Cardiac fibroblast (primary cell): ENCODE measurements at regions not wholly inside any gene's neighbourhood (a gene's known extent, or its start where the extent isn't known, plus 50 kb on each side); places are given as distances from the start of the nearest gene placed in this dataset.
A peak's percentile ranks its signal among the peaks of the same experiment; 100 is the strongest.

Source experiments
- DNase-seq, 2 donors: peaks; one replicate each; pipeline versions ENCODE4 v3.0.0 to v3.0.0-alpha.2; 2010; ENCODE audit warnings: low read depth in 2 of 2
- H3K4me3 ChIP-seq, 2 donors: replicated peaks in 1 of 2; 1 replicate in 1 of 2; 2 replicates in 1 of 2; pipeline ENCODE4 v1.5.1; 2011; ENCODE audit warnings: low read depth in 2 of 2, low read length in 2 of 2, mild to moderate bottlenecking in 2 of 2, moderate library complexity in 1 of 2
- TF ChIP-seq, protein P1 (sequence below): IDR thresholded peaks from one replicate; pipeline ENCODE4 v1.5.1; 2011; ENCODE audit warnings: low read depth, mild to moderate bottlenecking, low read length, inconsistent platforms

DNA sequence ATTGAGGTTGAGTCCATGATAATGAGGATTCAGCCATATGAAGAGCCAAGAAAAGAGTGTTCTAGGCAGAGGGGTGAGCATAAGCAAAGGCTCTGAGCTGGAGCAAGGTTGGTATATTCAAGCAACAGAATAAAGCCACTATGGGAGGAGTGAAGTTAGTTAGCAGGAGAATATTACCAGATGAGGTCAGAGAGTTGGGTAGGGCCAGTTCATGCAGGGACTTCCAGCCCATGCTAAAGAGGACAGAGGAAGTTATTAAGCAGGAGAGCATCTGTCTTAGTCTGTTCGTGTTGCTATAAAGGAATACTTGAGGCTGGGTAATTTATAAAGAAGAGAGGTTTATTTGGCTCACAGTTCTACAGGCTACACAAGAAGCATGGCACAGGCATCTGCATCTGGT lies 57.1 kb upstream of the ATG10 start:
- DNase-seq, result no peak
- TF ChIP-seq, protein P1, sequence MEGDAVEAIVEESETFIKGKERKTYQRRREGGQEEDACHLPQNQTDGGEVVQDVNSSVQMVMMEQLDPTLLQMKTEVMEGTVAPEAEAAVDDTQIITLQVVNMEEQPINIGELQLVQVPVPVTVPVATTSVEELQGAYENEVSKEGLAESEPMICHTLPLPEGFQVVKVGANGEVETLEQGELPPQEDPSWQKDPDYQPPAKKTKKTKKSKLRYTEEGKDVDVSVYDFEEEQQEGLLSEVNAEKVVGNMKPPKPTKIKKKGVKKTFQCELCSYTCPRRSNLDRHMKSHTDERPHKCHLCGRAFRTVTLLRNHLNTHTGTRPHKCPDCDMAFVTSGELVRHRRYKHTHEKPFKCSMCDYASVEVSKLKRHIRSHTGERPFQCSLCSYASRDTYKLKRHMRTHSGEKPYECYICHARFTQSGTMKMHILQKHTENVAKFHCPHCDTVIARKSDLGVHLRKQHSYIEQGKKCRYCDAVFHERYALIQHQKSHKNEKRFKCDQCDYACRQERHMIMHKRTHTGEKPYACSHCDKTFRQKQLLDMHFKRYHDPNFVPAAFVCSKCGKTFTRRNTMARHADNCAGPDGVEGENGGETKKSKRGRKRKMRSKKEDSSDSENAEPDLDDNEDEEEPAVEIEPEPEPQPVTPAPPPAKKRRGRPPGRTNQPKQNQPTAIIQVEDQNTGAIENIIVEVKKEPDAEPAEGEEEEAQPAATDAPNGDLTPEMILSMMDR, result no peak
- H3K4me3 ChIP-seq, result no peak overlapping the region

DNA sequence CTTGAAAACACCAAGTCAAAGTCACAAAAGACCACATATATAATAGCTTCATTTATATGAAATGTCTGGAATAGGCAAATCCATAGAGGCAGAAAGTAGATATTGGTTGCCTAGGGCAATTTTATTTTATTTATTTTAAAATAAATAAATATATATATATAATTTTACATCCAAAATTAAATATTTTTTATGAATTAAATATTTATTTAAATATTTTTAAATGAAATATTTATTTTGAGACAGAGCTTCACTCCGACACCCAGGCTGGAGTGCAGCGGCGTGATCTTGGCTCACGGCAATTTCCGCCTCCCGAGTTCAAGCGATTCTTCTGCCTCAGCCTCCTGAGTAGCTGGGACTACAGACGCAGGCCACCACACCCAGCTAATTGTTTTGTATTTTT lies 58.9 kb upstream of the ATG10 start:
- TF ChIP-seq, protein P1, result no peak
- H3K4me3 ChIP-seq, result no peak overlapping the region
- DNase-seq, result no peak

DNA sequence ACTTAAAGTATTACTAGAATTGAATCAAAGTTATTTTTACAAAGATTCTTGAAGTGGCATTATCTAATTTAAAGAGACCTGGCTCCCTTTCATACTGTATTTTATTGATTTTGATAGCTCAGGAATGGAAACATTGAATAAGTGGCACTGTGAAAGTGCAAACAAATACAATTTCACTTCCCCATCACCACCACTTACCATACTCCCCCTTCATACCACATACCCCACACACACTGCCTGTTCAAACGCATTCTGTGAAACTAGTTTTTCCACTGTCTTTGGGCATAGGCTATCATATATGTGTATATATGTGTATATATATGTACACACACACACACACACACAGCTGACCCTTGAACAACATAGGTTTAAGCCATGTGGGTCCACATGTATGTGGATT lies 62.1 kb upstream of the ATG10 start:
- DNase-seq, result no peak
- TF ChIP-seq, protein P1, result no peak
- no peak overlapping the region for H3K4me3 ChIP-seq

DNA sequence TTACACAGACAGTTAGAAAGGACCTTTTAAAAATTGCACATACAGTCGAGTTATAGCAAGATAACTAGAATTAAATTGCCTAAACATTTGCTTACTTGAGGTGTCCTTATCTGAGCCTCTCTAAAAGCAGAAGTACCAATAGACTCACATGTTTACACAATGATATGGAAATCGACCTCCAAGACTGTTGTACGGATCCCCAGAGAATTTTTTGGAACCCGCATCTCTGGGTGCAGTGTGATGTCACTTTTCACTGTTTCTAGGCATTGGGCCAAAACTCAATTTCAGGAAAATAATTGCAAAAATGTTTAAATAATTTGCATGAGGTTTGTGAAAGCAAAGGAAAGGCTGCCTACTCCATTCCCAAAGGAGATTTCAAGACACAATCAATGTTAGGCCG lies 63.1 kb upstream of the ATG10 start:
- TF ChIP-seq, protein P1, result no peak
- no peak overlapping the region for H3K4me3 ChIP-seq
- peak; percentile 14 to 34 for DNase-seq

DNA sequence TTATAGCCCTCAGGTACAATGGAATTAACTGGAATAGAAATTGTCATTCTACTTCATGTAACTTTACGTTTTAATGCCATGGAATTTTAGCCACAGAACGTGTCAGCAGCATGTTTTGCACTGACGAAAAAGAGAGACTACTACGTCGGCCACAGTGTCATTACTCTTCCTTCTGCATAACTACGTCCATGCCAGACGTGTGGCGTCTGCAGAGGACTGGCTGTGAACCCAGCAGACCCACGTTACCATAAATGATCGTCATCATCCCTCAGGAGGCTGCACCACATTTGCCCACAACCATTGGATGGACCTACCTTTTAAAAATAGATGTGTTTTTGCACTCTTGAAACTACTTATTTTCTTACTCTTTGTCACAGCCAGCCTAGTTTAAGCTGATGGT lies 63.8 kb upstream of the ATG10 start:
- no peak for DNase-seq
- no peak overlapping the region for H3K4me3 ChIP-seq
- TF ChIP-seq, protein P1, result no peak

DNA sequence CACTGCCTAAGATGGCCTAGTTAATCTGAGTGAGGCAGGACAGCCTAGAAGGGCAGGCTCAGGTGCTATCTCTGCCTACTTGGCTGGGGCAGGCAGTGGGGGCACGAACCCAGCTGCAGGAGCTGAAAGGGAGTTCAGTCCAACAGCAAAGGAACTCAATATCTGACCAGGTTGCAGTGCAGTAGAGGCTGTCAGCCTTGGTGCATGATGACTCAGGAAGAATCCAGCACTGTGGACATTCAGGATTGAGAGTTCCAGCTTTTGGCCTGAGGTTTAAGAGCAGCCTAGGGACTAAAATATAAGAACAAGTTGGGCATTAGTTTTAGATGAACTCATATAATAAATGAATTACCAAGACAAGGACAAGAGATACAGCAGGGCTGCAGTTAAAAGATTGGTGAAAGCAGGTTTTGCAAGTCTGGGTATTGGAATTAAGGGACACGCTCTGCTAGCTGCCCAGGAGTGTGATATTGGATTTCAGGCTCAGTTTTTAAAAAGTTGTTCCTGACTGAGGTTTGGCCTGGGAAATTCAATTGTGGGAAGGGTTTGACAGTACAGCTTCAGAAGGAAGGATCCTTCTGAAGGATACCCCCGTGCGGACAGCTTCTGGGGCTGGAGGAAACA lies 64.7 kb upstream of the ATG10 start:
- TF ChIP-seq, protein P1, result no peak
- H3K4me3 ChIP-seq, result no peak overlapping the region
- no peak for DNase-seq

DNA sequence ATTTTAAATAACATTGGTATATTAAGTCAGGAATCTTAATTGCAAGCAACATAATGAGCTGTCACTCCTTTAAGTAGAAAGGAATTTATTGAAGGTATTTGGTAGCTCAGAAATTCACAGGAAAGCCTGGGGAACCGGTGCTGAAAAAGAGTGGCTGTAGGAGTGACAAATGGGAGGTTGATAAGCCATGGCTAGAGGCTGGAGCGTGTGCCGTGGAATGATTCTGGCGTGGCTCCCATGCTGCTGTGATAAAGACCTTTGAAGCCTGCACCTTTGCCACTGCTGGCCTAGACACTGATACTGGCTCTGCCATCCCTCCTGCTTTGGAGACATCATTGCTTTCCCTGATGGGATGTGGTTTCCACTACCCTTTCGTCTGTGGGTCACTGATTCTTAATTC lies 65.7 kb upstream of the ATG10 start:
- no peak overlapping the region for H3K4me3 ChIP-seq
- no peak for DNase-seq
- TF ChIP-seq, protein P1, result no peak
